Astrocyte of the hippocampus (primary cell): ENCODE measurements at regions not wholly inside any gene's neighbourhood (a gene's known extent, or its start where the extent isn't known, plus 50 kb on each side); places are given as distances from the start of the nearest gene placed in this dataset.
"Not testable (repeated sequence)": the region's sequence is repeated elsewhere in the genome, so short reads cannot be mapped to it uniquely, and the experiment has no call there.

Experiments used
- DNase-seq: peaks from one replicate; pipeline ENCODE4 v3.0.0; 2011; ENCODE audit warnings: low read depth, low spot score

DNA sequence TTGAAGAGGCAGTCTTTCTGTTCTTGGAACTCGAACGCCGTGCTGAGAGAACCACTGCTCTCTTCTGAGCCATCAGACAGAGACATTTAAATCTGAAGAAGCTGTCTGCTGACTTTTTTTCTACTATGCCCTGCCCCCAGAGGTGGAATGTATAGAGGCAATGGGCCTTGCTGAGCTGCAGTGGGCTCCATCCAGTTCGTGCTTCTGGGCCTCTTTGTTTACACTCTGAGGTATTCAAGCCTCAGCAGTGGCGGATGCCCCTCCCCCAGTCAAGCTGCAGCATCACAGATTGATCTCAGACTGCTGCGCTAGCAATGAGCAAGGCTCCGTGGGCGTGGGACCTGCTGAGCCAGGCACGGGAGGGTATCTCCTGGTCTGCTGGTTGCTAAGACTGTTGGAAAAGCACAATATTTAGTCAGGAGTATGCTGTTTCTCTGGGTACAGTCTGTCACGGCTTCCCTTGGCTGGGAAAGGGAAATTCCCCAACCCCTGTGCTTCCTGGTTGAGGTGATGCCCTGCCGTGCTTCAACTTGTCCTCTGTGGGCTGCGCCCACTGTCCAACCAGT is 526.8 kb downstream of the CD109 start:
- no peak for DNase-seq

DNA sequence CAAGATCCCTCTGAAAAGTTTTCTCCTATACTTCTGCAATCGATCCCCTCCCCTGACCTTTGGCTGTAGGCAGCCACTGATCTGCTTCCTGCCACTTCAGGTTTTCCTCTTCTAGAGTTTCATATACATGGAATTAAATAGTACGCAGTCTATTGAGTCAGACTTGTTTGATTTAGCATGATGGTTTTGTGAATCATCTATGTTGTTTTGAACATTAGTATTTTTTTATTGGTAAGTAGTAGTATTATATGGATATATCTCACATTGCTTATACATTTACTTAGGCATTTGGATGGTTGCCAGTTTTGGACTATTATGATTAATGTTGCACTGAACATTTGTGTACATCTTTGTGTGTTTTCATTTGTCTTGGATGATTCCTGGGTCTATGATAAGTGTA is 518.0 kb downstream of the CD109 start:
- DNase-seq, result no peak

DNA sequence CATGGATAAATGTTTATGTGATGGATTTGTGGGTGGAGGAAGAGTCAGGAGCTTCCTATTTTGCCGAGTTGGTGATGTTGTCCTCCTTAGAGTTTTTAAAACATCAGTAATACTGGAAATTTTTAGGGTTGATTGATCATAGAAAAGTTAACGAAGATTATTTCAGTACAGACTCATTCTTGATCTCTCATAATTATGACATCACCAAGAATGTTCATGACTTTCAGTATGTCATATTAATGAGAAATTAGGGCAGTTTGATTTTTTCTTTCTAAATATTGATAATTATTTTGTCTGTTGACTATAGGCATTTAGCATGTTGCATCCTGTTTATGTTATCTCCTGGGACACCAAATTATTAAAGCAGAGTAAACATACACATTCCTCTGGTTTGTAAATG is 512.2 kb downstream of the CD109 start:
- no peak for DNase-seq

DNA sequence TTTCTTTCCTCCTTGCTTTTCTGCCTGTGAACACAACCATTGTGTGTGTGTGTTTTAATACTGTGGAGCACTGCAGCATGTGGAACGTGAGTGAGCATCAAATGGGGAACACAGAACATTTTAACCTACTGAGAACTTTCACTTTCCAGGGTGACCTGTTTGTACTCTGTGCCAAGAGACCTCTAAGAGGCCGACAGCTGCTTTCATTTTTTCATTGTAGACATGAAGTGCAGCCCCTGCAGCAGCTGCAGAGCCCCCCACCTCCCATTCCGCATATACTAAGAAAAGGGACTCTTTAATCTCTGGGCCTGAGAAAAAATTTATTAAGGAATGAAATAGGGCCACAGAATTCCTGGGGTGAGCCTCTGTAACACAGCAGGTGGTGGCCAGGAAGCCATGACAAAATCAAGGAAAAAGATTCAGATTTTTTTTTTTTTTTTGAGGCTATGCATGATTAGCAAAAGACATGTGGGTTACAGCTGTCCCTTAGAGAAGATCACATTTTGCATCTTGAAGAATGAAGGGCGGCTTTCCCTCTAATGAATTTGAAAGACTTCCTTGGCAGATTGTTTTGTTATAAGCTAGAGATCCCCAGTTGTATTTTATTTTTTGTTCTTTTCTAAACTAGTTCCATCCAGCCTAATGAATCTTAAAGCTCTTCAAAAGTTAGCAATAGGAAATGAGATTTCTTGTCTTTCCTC is 503.4 kb downstream of the CD109 start:
- DNase-seq, result no peak

DNA sequence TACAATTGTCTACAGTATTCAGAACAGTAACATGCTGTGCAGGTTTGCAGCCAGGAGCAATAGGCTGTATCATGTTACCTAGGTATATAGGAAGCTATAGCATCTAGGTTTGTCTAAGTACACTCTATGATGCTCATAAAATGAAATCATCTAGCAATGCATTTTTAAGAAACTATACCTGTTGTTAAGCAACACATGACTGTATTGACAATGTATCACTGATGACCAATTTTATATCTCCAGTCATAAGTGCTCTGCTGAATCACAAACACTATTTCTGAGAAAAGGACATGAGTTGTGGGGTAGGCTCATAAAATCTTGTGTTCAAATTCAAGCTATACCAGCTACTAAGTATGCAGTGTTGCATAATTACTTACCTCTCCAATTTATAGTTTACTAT is 501.3 kb downstream of the CD109 start:
- DNase-seq, result no peak

DNA sequence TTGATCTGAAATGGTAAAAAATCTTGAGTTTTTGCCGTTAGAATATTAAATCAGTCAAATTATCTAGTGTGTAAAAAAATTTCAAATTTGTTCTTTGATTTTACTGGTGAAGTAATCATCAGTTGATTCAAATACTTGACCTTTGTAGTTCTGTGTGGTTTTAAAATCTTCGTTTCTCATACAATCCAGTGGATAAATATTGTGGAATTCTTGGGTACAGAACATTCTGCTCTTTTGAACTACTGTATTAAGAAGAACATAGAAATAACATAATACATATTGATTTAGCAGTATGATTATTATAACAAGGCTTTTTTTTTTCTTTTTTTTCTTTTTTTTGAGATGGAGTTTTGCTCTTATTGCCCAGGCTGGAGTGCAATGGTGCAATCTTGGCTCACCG is 491.8 kb downstream of the CD109 start:
- no peak for DNase-seq

DNA sequence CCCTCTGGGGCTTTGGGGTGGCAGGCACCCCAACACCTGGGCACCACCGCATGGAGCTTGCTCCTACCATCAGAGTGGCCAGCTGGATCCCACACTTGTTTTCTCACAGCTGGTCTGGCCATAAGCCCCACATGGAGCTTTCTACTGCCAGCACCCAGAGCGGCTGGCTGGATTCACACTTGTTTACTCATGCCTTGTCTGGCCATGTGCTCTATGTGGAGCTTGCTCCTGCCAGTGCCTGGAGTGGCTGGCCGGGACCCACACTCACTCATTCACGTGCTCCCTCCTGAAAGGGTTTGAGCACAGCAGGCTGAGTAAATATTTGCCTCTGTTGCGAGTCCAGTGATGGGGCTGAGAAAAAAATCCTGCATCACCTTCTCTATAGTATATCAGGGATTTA is 487.0 kb downstream of the CD109 start:
- DNase-seq, result no peak

DNA sequence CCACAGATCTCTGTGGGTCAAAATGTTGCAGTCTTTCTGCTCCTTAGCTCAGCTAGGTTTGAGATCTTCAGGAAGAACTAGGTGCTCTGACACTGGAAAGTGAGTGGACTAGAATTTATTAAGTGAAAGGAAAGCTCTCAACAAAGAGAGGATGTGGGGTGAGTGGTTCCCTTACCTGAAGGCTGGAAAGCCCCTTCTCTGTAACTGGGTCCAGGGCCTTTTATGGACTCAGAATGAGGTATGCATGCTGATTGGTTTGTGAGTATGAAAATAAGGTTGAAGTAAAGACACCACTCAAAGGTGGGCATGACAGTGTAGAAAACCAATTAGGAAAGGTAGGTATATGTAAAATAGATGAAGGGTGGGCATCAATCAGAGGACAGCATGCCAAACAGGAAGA is 485.5 kb downstream of the CD109 start:
- no peak for DNase-seq

DNA sequence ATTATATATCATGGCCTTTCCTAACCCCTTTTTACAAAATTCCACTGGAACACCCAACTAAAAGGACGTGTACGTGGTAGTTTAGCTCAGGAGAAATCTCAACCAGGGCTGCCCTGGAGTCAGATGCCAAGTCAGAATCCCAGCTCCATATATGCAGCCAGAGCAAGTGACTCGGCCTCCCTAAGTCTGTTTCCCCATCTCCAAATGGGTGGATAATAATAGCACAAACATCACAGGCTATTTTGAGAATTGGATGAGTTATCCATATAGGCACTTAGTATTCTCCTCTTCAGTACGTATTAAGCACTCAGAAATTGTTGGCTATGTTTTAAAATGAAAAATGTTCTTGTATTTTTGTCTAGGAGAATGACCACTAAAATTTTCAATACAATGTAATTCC is 481.5 kb downstream of the CD109 start:
- DNase-seq, result no peak

DNA sequence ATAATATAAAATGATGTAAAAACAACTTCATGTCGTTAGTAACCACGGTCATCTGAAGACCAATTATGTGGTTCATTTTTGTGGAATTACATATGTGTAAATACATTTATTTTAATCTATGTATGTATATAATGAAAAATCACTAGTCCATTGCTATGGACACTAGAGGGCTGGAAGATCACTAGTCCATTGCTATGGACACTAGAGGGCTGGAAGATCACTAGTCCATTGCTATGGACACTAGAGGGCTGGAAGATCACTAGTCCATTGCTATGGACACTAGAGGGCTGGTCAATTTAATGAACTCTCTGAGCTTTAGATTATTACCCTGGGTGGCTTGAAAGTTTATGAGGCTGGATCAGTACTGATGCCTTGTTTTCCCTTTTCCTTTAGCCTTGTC is 474.5 kb downstream of the CD109 start:
- DNase-seq, result not testable (repeated sequence)

DNA sequence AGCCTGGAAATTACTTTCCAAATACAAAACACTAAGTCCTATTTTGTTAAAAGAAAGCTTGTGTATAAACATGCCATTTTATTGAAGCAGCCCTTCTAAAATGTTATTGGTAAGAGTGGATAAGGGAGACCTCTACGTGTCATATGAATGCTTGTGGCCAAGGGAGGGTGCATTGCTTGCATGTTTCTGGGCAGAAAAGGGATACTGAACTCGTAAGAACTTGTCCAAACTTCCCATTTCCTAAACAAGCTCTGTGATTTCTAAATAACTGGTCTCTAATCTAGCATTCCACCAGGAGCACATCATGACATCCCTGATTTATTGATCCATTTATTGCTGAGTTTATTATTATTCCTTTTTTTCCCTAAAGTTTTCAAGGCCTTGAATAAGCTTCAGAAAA is 474.1 kb downstream of the CD109 start:
- DNase-seq, result peak; percentile 20

DNA sequence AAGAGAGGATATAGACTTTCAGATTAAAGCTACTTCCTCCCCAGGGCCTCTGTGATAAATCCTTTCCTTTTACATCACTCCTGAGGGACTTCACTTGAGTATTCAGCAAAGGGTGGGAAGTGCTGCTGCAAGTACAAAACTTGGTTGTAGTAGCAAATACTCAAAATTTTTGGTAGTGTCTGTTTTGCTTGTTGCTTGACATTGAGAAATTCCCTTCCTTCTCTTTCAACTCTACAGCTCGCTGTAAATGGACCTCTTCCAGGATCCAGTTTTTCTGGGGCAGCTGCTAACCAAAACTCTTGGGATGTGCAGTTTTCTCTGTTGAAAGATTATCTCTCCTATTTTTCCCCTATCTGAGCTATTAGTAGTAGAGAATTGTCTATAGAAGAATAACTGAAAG is 472.0 kb downstream of the CD109 start:
- no peak for DNase-seq

DNA sequence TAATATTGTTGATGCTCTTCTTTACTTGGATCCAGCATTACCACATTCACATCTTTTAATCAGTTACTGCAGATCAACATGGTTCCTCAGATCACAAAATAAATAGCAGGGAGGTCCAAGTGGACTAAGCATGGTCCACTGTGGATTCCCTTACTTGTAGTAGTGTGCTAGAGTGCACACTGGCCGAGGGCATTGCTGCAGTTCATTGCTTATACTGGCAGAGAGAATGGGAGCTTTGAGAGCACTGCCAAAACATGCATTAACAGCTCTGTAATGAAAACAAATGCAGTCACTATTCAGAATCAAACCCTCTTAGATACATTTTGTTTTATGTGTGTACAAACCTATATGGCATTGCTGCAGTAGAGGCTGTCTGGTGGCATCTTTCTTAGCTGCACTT is 471.5 kb downstream of the CD109 start:
- DNase-seq, result no peak

DNA sequence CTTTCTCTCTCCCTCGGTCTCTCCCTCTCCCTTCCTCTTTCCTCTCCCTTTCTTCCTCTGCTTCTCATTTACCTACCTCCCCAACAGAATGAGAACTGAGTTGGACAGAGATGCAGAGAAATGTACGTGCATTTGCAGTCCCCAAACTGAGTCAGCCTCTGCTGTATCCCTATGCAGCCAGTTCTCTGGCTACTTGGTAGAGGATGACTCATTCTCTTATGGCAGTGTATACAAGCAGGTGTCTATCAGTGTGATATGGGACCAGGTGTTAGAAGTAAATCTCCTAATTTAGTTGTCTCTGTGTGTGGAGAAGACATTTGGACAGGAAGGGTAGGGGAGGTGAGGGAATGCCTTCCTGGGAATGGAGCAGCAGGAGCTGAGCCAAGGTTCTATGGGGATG is 470.8 kb downstream of the CD109 start:
- DNase-seq, result no peak

DNA sequence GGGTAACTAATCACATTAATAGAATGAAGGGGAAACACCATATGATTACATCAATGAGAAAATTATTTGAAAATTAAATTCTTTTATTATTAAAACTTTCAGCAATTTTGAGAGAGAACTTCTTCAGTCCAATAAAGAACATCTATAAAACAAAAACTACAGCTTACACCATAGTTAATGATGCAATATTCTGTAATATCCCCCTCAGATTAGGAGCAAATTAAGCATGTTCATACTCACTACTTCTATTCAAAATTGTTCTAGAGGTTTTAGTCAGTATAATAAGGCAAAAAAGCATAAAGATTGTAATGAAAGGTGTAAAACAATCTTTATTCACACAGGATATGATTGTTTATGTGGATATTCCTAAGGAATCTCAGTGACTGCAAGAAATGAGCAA is 465.4 kb downstream of the CD109 start:
- no peak for DNase-seq

DNA sequence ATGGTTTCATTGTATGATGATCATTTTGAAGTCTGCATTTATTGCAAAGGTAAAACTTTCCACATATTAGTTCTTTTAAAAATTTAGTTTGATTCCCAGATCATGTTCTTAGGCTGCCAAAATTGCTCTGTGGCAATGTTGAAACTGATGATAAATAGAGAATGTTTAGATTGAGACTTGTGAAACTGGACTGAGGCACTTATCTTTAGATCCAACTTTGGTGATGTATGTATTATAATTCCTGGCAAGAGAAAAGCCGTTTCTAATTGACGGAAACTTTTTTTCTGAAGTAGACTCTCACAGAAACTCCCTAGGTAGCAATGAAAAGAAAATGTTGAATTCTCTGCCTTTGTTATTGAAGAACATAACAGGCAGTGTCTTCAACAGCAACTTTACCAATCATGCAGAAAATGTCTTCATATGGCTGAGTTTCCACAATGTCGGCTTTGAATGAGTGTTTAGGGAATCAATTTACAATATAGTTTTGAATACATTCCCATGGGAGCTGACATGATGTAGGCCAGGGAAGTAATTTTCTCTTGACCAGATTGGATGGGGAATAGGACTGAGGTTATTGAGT is 456.2 kb downstream of the CD109 start:
- DNase-seq, result no peak

DNA sequence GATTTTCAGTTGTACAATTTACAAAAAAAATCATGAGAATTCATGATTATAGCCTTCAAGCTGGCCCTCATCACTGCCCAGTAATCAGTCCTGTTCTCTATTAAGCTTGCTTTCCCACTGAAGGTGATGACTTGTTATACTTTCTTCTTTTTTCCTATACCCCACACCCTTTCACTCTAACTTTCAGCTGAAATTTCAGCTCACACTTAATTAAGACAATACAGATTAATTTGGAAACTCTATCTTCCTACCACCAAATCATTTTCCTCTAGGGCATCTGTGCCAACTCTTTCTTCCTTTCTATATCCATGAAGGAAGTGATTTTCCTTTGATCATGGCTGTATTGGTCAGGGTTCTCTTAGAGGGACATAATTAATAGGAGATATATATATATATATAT is 449.9 kb downstream of the CD109 start:
- no peak for DNase-seq

DNA sequence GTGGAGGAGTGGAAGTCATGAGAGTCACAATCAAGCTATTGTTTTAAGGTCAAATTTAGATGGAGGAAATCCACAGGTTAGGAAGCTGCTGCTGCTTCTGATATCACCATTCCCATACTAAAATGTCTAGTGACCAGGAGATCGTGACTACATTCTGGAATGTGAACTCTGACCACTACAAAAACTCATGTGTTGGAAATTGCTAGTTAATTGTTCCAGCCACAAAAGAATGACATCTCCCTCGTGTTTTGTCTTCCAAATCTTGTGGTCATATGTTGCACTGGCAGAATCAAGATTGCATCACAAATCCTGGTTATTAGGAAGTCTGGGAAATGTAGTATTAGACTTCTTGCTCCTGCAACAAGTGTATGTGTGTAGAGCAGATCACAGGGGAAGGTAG is 441.9 kb downstream of the CD109 start:
- DNase-seq, result peak; percentile 13

DNA sequence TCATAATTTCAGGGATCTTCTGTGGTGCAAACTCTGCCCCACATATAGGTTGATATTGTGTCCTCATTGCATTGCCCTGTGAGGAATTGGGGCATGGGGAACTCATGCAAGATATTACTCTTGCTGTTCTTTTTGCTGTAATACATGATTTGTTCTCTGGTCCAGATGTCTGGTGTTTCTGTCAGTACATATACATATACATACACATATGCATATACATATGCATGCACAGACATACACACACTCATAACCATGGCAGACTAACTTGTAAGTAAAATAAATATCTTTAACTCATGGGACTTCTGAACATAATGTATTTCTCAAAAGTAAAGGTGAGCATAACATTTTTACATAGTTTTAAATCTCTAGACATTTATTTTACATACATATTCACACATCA is 438.3 kb downstream of the CD109 start:
- DNase-seq, result no peak

DNA sequence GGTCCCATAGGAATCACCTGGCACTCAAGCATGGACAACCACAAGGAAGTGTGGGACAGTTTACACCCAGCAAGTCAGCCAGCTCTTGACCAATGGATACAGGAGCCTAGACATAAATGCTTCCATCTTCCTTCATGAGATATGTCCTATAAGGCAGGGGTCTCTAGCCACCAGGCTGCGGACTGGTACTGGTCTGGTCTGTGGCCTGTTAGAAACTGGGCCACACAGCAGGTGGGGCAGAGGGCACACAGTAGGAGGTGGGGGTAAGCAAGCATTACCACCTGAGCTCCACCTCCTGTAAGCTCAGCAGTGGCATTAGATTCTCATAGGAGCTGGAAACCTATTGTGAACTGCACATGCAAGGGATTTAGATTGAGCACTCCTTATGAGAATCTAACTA is 437.1 kb downstream of the CD109 start:
- DNase-seq, result no peak

DNA sequence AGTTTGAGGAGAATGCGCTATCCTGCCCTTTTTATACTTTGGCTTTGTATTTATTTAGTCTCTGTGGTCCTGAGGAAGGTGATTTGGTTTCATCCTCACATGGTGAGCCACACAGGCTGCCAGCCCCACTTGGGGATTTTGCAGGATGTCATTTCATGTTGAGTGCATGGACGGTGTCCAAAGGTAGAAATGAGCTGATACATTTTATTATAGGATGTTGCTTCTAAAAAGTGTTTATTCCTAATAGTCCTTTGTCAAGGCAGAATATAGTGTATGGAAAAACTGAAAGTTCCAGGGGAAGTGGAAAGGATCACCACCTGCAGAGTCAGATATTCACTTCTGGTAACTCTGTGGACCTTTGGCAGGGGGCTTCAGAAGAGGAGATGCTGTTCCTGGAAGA is 434.6 kb downstream of the CD109 start:
- no peak for DNase-seq

DNA sequence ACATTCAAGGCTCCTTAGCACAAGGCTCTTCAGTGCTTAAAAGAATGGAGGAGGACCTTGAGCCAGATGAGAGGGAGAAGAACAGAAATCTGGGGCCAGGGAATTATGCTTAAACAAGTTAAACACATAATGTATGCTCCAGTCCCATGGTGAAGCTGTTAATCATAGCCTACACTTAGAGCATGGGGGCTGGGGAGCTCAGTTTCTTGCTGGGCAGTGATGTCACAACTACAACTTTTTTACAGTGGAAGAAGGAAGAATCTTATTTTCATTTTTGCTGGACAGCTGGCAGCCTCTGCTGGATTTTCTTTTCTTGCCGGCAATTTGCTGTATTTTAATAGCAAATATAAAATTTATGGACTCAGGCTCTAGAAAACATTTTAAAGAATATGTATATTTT is 432.5 kb downstream of the CD109 start:
- no peak for DNase-seq

DNA sequence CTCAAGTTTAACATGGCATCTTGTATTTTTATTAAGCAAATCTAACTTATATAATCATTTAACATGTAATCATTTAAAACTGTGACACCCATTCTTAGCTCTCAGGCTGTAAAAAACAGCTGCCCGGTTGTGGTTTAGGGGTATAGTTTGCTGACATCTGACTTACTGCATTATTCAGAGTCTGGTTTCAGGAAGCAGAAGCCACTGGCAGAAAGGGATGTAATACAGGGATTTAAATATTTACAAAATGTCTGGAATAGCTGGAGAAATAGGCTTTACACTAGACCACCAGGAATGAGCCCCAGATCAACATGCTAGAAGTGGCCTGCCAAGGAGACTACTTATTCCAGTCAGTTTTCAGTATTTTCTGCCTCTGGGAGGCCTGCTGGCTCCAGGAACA is 421.1 kb downstream of the CD109 start:
- no peak for DNase-seq

DNA sequence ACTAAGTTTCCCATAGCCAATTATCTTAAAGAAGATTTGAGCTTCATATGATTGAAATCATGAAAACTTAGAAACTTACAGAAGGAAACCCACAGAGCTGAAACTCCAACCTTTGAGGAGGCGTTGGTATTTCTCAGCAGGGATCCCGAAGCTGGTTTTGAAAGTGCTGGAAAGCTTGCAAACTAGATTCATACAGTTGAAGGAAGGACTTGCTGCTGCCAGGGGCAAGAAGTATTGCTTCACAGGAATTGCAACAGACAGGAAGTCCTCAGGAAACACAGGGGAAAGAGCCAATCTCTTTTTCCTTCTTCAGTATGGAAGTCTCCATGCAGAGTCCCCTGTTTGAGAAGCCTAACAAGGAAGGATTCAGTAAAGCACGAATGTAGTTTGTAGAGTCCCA is 419.7 kb downstream of the CD109 start:
- no peak for DNase-seq
